Suprapubic skin (tissue), 4 donors: ENCODE measurements at regions not wholly inside any gene's neighbourhood (a gene's known extent, or its start where the extent isn't known, plus 50 kb on each side); places are given as distances from the start of the nearest gene placed in this dataset.

Experiments
- DNase-seq, 2 donors: peaks; one replicate each; pipeline ENCODE4 v3.0.0-alpha.2; 2019; ENCODE audit warnings: low spot score in 2 of 2
- H3K27ac ChIP-seq: fragments of 200-600 bp; sonication (generic); one replicate; pipeline ENCODE4 v1.5.1; 2019
- H3K27me3 ChIP-seq: fragments of 200-600 bp; sonication (generic); one replicate; pipeline ENCODE4 v1.5.1; 2019
- H3K36me3 ChIP-seq: fragments of 200-600 bp; sonication (generic); one replicate; pipeline ENCODE4 v1.5.1; 2019
- H3K4me1 ChIP-seq: fragments of 200-600 bp; sonication (generic); one replicate; pipeline ENCODE4 v1.5.1; 2019
- H3K4me3 ChIP-seq: fragments of 200-600 bp; sonication (generic); one replicate; pipeline ENCODE4 v1.5.1; 2019; ENCODE audit warnings: mild to moderate bottlenecking
- H3K9me3 ChIP-seq: fragments of 200-600 bp; sonication (generic); one replicate; pipeline ENCODE4 v1.5.1; 2019
- EP300 ChIP-seq: sonication (generic); formaldehyde crosslinking; IDR thresholded peaks from one replicate; pipeline ENCODE4 v1.6.1; 2017; ENCODE audit warnings: antibody characterized with exemption
- POLR2A ChIP-seq, 2 donors: fragments of 450-650 bp; IDR thresholded peaks; one replicate each; pipeline ENCODE4 v1.6.1; 2017; ENCODE audit warnings: antibody characterized with exemption in 2 of 2, mild to moderate bottlenecking in 2 of 2, moderate library complexity in 2 of 2
- POLR2AphosphoS5 ChIP-seq, 3 donors: sonication (generic); formaldehyde crosslinking; IDR thresholded peaks; one replicate each; pipeline ENCODE4 v1.6.1; 2017; ENCODE audit warnings: antibody characterized with exemption in 3 of 3
- WGBS: methylation state at CpG from one replicate; pipeline ENCODE4 v1.1.5; 2018; 5-methylcytosine and 5-hydroxymethylcytosine counted together
- TF ChIP-seq, protein P1 (sequence below), 2 donors: fragments of 200-600 bp in 1 of 2; fragments of 450-650 bp in 1 of 2; sonication (generic) in 1 of 2; IDR thresholded peaks; one replicate each; pipeline ENCODE4 v1.5.1; 2016 to 2019; ENCODE audit warnings: antibody characterized with exemption in 2 of 2, mild to moderate bottlenecking in 1 of 2, moderate library complexity in 1 of 2

DNA sequence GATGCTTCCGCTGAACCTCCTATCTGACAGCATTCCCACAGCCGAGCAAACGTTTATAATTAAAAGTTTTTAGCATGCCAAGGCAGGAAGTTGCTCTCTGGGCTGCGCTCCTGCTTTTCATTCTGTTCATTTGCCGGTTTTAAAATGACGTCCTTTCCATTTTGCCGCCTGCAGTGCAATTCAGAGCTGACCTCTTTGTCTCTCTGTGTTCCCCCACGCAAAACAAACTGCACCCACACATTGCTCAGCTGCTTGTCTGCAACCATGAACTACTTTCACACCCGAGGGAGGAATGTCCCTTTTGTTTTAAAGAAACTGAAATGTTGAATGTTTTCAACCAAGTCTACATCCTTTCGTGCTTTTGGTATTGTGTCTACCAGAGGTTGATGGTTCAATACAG lies 416.5 kb downstream of the EFNB2 start:
- no peak for DNase-seq
- WGBS, result 29% methylated on average over 10 of the region's 10 CpGs
- TF ChIP-seq POLR2A (IDR thresholded peaks at IDR 0.05) (no peak), POLR2AphosphoS5 (IDR thresholded peaks at IDR 0.05) (no peak), EP300 (no peak)
- TF ChIP-seq, protein P1, sequence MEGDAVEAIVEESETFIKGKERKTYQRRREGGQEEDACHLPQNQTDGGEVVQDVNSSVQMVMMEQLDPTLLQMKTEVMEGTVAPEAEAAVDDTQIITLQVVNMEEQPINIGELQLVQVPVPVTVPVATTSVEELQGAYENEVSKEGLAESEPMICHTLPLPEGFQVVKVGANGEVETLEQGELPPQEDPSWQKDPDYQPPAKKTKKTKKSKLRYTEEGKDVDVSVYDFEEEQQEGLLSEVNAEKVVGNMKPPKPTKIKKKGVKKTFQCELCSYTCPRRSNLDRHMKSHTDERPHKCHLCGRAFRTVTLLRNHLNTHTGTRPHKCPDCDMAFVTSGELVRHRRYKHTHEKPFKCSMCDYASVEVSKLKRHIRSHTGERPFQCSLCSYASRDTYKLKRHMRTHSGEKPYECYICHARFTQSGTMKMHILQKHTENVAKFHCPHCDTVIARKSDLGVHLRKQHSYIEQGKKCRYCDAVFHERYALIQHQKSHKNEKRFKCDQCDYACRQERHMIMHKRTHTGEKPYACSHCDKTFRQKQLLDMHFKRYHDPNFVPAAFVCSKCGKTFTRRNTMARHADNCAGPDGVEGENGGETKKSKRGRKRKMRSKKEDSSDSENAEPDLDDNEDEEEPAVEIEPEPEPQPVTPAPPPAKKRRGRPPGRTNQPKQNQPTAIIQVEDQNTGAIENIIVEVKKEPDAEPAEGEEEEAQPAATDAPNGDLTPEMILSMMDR (IDR thresholded peaks at IDR 0.05), result no peak
- Histone ChIP-seq H3K27me3 (no peaks in the 10 kb centered on the region), H3K27ac (no peak overlapping the region), H3K9me3 (no peaks in the 10 kb centered on the region), H3K4me3 (no peak overlapping the region), H3K4me1 (peaks cover 5% of the 10 kb centered on the region), H3K36me3 (no peaks in the 10 kb centered on the region)

DNA sequence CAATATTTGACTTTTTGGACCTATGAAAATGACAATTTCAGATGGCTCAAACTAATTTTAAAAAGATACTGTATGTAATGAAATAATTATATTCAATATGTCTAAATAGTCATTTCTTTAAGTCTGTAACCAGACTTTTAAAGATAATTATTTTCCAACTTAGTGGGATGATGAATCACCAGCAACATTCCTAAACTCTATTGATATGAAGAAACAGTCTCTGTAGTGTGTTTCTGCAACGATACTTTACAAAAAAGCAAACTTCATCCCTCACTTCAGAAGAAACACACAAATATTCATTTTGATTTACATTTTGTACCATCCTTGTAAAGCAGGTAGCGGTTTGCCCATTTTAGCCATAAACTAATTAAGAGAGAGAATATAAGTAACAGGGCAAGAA lies 417.4 kb downstream of the EFNB2 start:
- no peaks in the 10 kb centered on the region for H3K36me3 ChIP-seq
- no peak for DNase-seq
- H3K4me1 ChIP-seq, result peaks cover 5% of the 10 kb centered on the region
- TF ChIP-seq POLR2AphosphoS5 (IDR thresholded peaks at IDR 0.05) (no peak), POLR2A (IDR thresholded peaks at IDR 0.05) (no peak), EP300 (no peak)
- TF ChIP-seq, protein P1 (IDR thresholded peaks at IDR 0.05), result no peak
- H3K4me3 ChIP-seq, result no peak overlapping the region
- no peak overlapping the region for H3K27ac ChIP-seq
- WGBS, result 84% methylated on average over 2 of the region's 2 CpGs
- H3K27me3 ChIP-seq, result no peaks in the 10 kb centered on the region
- no peaks in the 10 kb centered on the region for H3K9me3 ChIP-seq

DNA sequence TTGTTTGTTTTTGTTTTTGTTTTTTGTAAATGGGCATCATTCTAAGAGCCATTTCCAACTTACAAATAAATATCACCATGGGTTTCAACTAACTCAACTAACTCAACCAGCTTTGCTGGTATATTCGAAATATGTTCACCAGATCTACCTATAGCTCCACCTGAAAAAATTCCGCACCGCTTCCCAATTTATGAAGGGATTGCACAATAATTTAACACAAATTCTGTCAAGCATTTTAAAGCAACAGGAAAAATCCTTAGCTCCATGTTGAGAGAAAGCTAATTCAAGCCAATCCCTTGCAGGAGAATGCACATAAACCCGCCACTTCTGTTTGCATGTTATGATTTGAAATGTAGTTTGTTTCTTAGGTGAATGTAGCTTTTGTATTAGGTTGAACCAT lies 417.8 kb downstream of the EFNB2 start:
- DNase-seq, result no peak
- H3K27ac ChIP-seq, result no peak overlapping the region
- H3K27me3 ChIP-seq, result no peaks in the 10 kb centered on the region
- H3K36me3 ChIP-seq, result no peaks in the 10 kb centered on the region
- H3K9me3 ChIP-seq, result no peaks in the 10 kb centered on the region
- 83% methylated on average over 4 of the region's 4 CpGs for WGBS
- H3K4me1 ChIP-seq, result peaks cover 5% of the 10 kb centered on the region
- TF ChIP-seq, protein P1 (IDR thresholded peaks at IDR 0.05), result no peak
- no peak for TF ChIP-seq EP300
- no peak for TF ChIP-seq POLR2AphosphoS5 (IDR thresholded peaks at IDR 0.05)
- no peak for TF ChIP-seq POLR2A (IDR thresholded peaks at IDR 0.05)
- H3K4me3 ChIP-seq, result no peak overlapping the region

GRCh38 chr13:106117035-106117434 lies 418.4 kb downstream of the EFNB2 start:
- H3K27ac ChIP-seq, result no peak overlapping the region
- no peaks in the 10 kb centered on the region for H3K27me3 ChIP-seq
- 61% methylated on average over 1 of the region's 1 CpG for WGBS
- H3K36me3 ChIP-seq, result no peaks in the 10 kb centered on the region
- DNase-seq, result no peak
- no peaks in the 10 kb centered on the region for H3K9me3 ChIP-seq
- H3K4me1 ChIP-seq, result peaks cover 5% of the 10 kb centered on the region
- TF ChIP-seq, protein P1 (IDR thresholded peaks at IDR 0.05), result no peak
- TF ChIP-seq EP300 (no peak), POLR2A (IDR thresholded peaks at IDR 0.05) (no peak), POLR2AphosphoS5 (IDR thresholded peaks at IDR 0.05) (no peak)
- H3K4me3 ChIP-seq, result no peak overlapping the region

DNA sequence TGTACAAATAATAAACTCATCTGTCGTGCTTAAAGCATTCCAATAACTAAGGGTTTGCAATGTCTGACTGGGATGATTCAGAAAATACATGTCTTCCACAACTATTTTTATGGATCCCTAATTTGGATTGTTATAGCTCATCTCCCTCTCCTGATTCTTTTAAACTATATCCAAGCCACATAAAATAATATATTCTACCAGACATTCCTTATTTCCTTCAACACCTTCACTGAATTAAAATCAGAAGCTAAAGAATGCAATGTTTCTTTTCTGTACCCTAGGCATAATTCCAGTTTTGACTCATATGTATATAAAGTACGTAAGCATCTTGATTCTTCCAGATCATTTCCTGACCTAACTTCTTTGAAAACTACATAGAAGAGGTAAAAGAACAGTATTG lies 420.4 kb downstream of the EFNB2 start:
- WGBS, result 86% methylated on average over 2 of the region's 2 CpGs
- Histone ChIP-seq H3K4me1 (peaks cover 5% of the 10 kb centered on the region), H3K27me3 (no peaks in the 10 kb centered on the region), H3K4me3 (no peak overlapping the region), H3K36me3 (no peaks in the 10 kb centered on the region), H3K27ac (no peak overlapping the region), H3K9me3 (no peaks in the 10 kb centered on the region)
- no peak for DNase-seq
- TF ChIP-seq, protein P1 (IDR thresholded peaks at IDR 0.05), result no peak
- TF ChIP-seq EP300, result no peak
- no peak for TF ChIP-seq POLR2A (IDR thresholded peaks at IDR 0.05)
- TF ChIP-seq POLR2AphosphoS5 (IDR thresholded peaks at IDR 0.05), result no peak
